H1 (cell line): ENCODE measurements at regions not wholly inside any gene's neighbourhood (a gene's known extent, or its start where the extent isn't known, plus 50 kb on each side); places are given as distances from the start of the nearest gene placed in this dataset.

Experiments used
- BRCA1 ChIP-seq: IDR thresholded peaks from 2 replicates; pipeline ENCODE4 v1.6.1; 2012; ENCODE audit warnings: low read depth, low read length, improper control_type of control experiment
- CREB1 ChIP-seq: IDR thresholded peaks from 2 replicates; pipeline ENCODE4 v1.6.1; 2012; ENCODE audit warnings: inconsistent platforms
- KDM4A ChIP-seq: IDR thresholded peaks from one replicate; pipeline ENCODE4 v1.7.1; 2012; ENCODE audit warnings: low read depth, mild to moderate bottlenecking, moderate library complexity, low read length, inconsistent platforms; ENCODE audit not compliant: severe bottlenecking
- SP4 ChIP-seq: IDR thresholded peaks from 2 replicates; pipeline ENCODE4 v1.6.1; 2012; ENCODE audit warnings: low read length, inconsistent platforms
- SUZ12 ChIP-seq: fragments of 200-600 bp; sonication (generic); IDR thresholded peaks from 2 replicates; pipeline ENCODE4 v1.6.1; 2012; ENCODE audit warnings: mild to moderate bottlenecking, inconsistent platforms, low read length, moderate library complexity, mixed read lengths
- TEAD4 ChIP-seq: IDR thresholded peaks from 2 replicates; pipeline ENCODE4 v1.6.1; 2012; ENCODE audit warnings: low read depth, low read length, inconsistent platforms, mixed read lengths
- TF ChIP-seq, protein P1 (sequence below): fragments of 300-600 bp; sonication (generic); IDR thresholded peaks from 2 replicates; pipeline ENCODE4 v1.7.1; 2012; ENCODE audit warnings: low read length, moderate library complexity, mild to moderate bottlenecking, inconsistent platforms; ENCODE audit not compliant: insufficient replicate concordance
- TF ChIP-seq, protein P2 (sequence below): IDR thresholded peaks from 2 replicates; pipeline ENCODE4 v1.6.1; 2012; ENCODE audit warnings: inconsistent platforms

DNA sequence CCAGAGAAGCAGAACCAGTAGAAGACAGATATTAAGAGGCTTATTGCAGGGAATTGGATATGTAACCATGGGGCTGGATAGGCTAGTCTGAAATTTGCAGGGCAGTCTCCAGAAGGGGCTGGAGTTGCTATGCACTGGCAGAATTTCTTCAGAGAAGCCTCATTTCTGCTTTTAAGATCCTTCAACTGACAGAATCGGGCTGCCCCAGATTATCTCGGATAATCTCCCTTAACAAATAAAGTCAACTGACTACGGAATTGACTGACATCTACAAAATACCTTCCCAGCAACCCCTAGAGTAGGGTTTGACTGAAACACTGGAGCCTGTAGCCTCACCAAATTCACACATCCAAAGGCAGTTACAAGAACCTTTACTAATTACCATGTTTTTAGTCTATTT lies 136.4 kb downstream of the SOCS6 start (continued):
- TF ChIP-seq, protein P1, sequence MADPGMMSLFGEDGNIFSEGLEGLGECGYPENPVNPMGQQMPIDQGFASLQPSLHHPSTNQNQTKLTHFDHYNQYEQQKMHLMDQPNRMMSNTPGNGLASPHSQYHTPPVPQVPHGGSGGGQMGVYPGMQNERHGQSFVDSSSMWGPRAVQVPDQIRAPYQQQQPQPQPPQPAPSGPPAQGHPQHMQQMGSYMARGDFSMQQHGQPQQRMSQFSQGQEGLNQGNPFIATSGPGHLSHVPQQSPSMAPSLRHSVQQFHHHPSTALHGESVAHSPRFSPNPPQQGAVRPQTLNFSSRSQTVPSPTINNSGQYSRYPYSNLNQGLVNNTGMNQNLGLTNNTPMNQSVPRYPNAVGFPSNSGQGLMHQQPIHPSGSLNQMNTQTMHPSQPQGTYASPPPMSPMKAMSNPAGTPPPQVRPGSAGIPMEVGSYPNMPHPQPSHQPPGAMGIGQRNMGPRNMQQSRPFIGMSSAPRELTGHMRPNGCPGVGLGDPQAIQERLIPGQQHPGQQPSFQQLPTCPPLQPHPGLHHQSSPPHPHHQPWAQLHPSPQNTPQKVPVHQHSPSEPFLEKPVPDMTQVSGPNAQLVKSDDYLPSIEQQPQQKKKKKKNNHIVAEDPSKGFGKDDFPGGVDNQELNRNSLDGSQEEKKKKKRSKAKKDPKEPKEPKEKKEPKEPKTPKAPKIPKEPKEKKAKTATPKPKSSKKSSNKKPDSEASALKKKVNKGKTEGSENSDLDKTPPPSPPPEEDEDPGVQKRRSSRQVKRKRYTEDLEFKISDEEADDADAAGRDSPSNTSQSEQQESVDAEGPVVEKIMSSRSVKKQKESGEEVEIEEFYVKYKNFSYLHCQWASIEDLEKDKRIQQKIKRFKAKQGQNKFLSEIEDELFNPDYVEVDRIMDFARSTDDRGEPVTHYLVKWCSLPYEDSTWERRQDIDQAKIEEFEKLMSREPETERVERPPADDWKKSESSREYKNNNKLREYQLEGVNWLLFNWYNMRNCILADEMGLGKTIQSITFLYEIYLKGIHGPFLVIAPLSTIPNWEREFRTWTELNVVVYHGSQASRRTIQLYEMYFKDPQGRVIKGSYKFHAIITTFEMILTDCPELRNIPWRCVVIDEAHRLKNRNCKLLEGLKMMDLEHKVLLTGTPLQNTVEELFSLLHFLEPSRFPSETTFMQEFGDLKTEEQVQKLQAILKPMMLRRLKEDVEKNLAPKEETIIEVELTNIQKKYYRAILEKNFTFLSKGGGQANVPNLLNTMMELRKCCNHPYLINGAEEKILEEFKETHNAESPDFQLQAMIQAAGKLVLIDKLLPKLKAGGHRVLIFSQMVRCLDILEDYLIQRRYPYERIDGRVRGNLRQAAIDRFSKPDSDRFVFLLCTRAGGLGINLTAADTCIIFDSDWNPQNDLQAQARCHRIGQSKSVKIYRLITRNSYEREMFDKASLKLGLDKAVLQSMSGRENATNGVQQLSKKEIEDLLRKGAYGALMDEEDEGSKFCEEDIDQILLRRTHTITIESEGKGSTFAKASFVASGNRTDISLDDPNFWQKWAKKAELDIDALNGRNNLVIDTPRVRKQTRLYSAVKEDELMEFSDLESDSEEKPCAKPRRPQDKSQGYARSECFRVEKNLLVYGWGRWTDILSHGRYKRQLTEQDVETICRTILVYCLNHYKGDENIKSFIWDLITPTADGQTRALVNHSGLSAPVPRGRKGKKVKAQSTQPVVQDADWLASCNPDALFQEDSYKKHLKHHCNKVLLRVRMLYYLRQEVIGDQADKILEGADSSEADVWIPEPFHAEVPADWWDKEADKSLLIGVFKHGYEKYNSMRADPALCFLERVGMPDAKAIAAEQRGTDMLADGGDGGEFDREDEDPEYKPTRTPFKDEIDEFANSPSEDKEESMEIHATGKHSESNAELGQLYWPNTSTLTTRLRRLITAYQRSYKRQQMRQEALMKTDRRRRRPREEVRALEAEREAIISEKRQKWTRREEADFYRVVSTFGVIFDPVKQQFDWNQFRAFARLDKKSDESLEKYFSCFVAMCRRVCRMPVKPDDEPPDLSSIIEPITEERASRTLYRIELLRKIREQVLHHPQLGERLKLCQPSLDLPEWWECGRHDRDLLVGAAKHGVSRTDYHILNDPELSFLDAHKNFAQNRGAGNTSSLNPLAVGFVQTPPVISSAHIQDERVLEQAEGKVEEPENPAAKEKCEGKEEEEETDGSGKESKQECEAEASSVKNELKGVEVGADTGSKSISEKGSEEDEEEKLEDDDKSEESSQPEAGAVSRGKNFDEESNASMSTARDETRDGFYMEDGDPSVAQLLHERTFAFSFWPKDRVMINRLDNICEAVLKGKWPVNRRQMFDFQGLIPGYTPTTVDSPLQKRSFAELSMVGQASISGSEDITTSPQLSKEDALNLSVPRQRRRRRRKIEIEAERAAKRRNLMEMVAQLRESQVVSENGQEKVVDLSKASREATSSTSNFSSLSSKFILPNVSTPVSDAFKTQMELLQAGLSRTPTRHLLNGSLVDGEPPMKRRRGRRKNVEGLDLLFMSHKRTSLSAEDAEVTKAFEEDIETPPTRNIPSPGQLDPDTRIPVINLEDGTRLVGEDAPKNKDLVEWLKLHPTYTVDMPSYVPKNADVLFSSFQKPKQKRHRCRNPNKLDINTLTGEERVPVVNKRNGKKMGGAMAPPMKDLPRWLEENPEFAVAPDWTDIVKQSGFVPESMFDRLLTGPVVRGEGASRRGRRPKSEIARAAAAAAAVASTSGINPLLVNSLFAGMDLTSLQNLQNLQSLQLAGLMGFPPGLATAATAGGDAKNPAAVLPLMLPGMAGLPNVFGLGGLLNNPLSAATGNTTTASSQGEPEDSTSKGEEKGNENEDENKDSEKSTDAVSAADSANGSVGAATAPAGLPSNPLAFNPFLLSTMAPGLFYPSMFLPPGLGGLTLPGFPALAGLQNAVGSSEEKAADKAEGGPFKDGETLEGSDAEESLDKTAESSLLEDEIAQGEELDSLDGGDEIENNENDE = no peak
- TF ChIP-seq, protein P2, sequence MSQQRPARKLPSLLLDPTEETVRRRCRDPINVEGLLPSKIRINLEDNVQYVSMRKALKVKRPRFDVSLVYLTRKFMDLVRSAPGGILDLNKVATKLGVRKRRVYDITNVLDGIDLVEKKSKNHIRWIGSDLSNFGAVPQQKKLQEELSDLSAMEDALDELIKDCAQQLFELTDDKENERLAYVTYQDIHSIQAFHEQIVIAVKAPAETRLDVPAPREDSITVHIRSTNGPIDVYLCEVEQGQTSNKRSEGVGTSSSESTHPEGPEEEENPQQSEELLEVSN = no peak
- no peak for TF ChIP-seq KDM4A
- no peak for TF ChIP-seq SUZ12
- no peak for TF ChIP-seq TEAD4
- no peak for TF ChIP-seq CREB1
- TF ChIP-seq BRCA1 = no peak
- no peak for TF ChIP-seq SP4
